Central memory CD4-positive, alpha-beta T cell (primary cell): ENCODE measurements at regions not wholly inside any gene's neighbourhood (a gene's known extent, or its start where the extent isn't known, plus 50 kb on each side); places are given as distances from the start of the nearest gene placed in this dataset.

Source experiments
- DNase-seq: peaks from one replicate; pipeline ENCODE4 v3.0.0; 2022

GRCh38 chr13:30151388-30151787 is 156.0 kb downstream of the KATNAL1 start:
- no peak for DNase-seq

GRCh38 chr13:30149248-30149647 is 158.1 kb downstream of the KATNAL1 start:
- DNase-seq: no peak

GRCh38 chr13:30148786-30149185 is 158.6 kb downstream of the KATNAL1 start:
- no peak for DNase-seq

- peak; percentile 73 for DNase-seq
These were observed 159.1 kb downstream of the KATNAL1 start for GRCh38 chr13:30148171-30148754.

GRCh38 chr13:30147421-30147820 is 159.9 kb downstream of the KATNAL1 start:
- no peak for DNase-seq

GRCh38 chr13:30147015-30147414 is 160.3 kb downstream of the KATNAL1 start:
- no peak for DNase-seq

- DNase-seq: no peak
These were observed 161.5 kb downstream of the KATNAL1 start for GRCh38 chr13:30145709-30146367.

GRCh38 chr13:30143666-30144400 is 163.5 kb downstream of the KATNAL1 start:
- DNase-seq: no peak

- DNase-seq: no peak
These were observed 164.7 kb downstream of the KATNAL1 start for GRCh38 chr13:30142486-30143211.

GRCh38 chr13:30141775-30142485 is 165.4 kb downstream of the KATNAL1 start:
- no peak for DNase-seq

GRCh38 chr13:30140973-30141372 is 166.4 kb downstream of the KATNAL1 start:
- DNase-seq: no peak

GRCh38 chr13:30138511-30138910 is 168.8 kb downstream of the KATNAL1 start:
- DNase-seq: no peak

- DNase-seq: no peak
These were observed 171.5 kb downstream of the KATNAL1 start for GRCh38 chr13:30135868-30136267.

- DNase-seq: no peak
These were observed 172.0 kb downstream of the KATNAL1 start for GRCh38 chr13:30135351-30135750.

- DNase-seq: no peak
These were observed 172.8 kb downstream of the KATNAL1 start for GRCh38 chr13:30134578-30134977.

GRCh38 chr13:30133996-30134395 is 173.4 kb downstream of the KATNAL1 start:
- no peak for DNase-seq

- DNase-seq: no peak
These were observed 173.8 kb downstream of the KATNAL1 start for GRCh38 chr13:30133554-30133912.

GRCh38 chr13:30132623-30133553 is 174.5 kb downstream of the KATNAL1 start:
- peak; percentile 90 for DNase-seq

- DNase-seq: no peak
These were observed 177.9 kb downstream of the KATNAL1 start for GRCh38 chr13:30129411-30129810.

- no peak for DNase-seq
These were observed 178.8 kb downstream of the KATNAL1 start for GRCh38 chr13:30128591-30128990.

GRCh38 chr13:30128095-30128494 is 179.3 kb downstream of the KATNAL1 start:
- no peak for DNase-seq
